GM15510 (cell line): ENCODE measurements at regions not wholly inside any gene's neighbourhood (a gene's known extent, or its start where the extent isn't known, plus 50 kb on each side); places are given as distances from the start of the nearest gene placed in this dataset.

ENCODE experiments used
- POLR2A ChIP-seq: IDR thresholded peaks from 3 replicates; pipeline ENCODE4 v1.6.1; 2011; ENCODE audit warnings: borderline replicate concordance; ENCODE audit not compliant: insufficient read length; ENCODE audit errors: extremely low read depth

GRCh38 chr5:14063138-14063537, 80.0 kb upstream of the TRIO start:
- TF ChIP-seq POLR2A: no peak

GRCh38 chr5:14062178-14062577, 81.0 kb upstream of the TRIO start:
- no peak for TF ChIP-seq POLR2A

- TF ChIP-seq POLR2A: no peak
These were observed 82.0 kb upstream of the TRIO start for GRCh38 chr5:14061106-14061505.

GRCh38 chr5:14060218-14060617, 82.9 kb upstream of the TRIO start:
- no peak for TF ChIP-seq POLR2A

GRCh38 chr5:14059810-14060209, 83.3 kb upstream of the TRIO start:
- no peak for TF ChIP-seq POLR2A

GRCh38 chr5:14057289-14057688, 85.9 kb upstream of the TRIO start:
- no peak for TF ChIP-seq POLR2A

- no peak for TF ChIP-seq POLR2A
These were observed 87.1 kb upstream of the TRIO start for GRCh38 chr5:14056039-14056438.

GRCh38 chr5:14054965-14055963, 87.9 kb upstream of the TRIO start:
- TF ChIP-seq POLR2A: no peak

GRCh38 chr5:14054111-14054854, 88.9 kb upstream of the TRIO start:
- TF ChIP-seq POLR2A: no peak

- TF ChIP-seq POLR2A: no peak
These were observed 92.3 kb upstream of the TRIO start for GRCh38 chr5:14050821-14051220.

- TF ChIP-seq POLR2A: no peak
These were observed 94.7 kb upstream of the TRIO start for GRCh38 chr5:14048434-14048833.

GRCh38 chr5:14041528-14042192, 97.2 kb upstream of the DNAH5 start:
- TF ChIP-seq POLR2A: no peak

GRCh38 chr5:14040542-14040941, 96.1 kb upstream of the DNAH5 start:
- TF ChIP-seq POLR2A: no peak

- TF ChIP-seq POLR2A: no peak
These were observed 95.1 kb upstream of the DNAH5 start for GRCh38 chr5:14039576-14039975.

- no peak for TF ChIP-seq POLR2A
These were observed 94.6 kb upstream of the DNAH5 start for GRCh38 chr5:14039063-14039462.
